DOHH2 (cell line): ENCODE measurements at regions not wholly inside any gene's neighbourhood (a gene's known extent, or its start where the extent isn't known, plus 50 kb on each side); places are given as distances from the start of the nearest gene placed in this dataset.
"Not testable (repeated sequence)": the region's sequence is repeated elsewhere in the genome, so short reads cannot be mapped to it uniquely, and the experiment has no call there.

ENCODE experiments used
- H3F3A ChIP-seq: fragments of 200-600 bp; sonication (generic), shearing (Covaris generic); 2 replicates; pipeline ENCODE4 v1.6.0; 2016; ENCODE audit warnings: antibody characterized with exemption, mild to moderate bottlenecking; ENCODE audit not compliant: control insufficient read depth, insufficient read depth
- H3K27ac ChIP-seq: fragments of 200-600 bp; sonication (generic); 2 replicates; pipeline ENCODE4 v1.5.1; 2014; ENCODE audit warnings: low read depth, mild to moderate bottlenecking, low read length, moderate library complexity
- H3K27me3 ChIP-seq: fragments of 200-600 bp; sonication (generic); 2 replicates; pipeline ENCODE4 v1.6.1; 2014; ENCODE audit warnings: mild to moderate bottlenecking, low read length, mixed read lengths; ENCODE audit not compliant: control insufficient read depth
- H3K36me3 ChIP-seq: fragments of 200-600 bp; sonication (generic); 2 replicates; pipeline ENCODE4 v1.6.1; 2014; ENCODE audit warnings: mild to moderate bottlenecking, low read length, moderate library complexity, mixed read lengths; ENCODE audit not compliant: control insufficient read depth
- H3K4me1 ChIP-seq: fragments of 200-600 bp; sonication (generic); 2 replicates; pipeline ENCODE4 v1.6.1; 2014; ENCODE audit warnings: mild to moderate bottlenecking, low read length, mixed read lengths; ENCODE audit not compliant: control insufficient read depth
- H3K4me2 ChIP-seq: fragments of 200-600 bp; sonication (generic); 2 replicates; pipeline ENCODE4 v1.6.0; 2014; ENCODE audit warnings: mild to moderate bottlenecking, low read length, moderate library complexity
- H3K4me3 ChIP-seq: fragments of 200-600 bp; sonication (generic); 2 replicates; pipeline ENCODE4 v1.5.1; 2014; ENCODE audit warnings: mild to moderate bottlenecking, low read length, mixed read lengths
- H3K79me2 ChIP-seq: fragments of 200-600 bp; sonication (generic); 2 replicates; pipeline ENCODE4 v1.6.1; 2014; ENCODE audit warnings: mild to moderate bottlenecking, low read length, mixed read lengths; ENCODE audit not compliant: control insufficient read depth
- H3K9me2 ChIP-seq: fragments of 200-600 bp; sonication (generic); replicated peaks from 2 replicates; pipeline ENCODE4 v1.6.1; 2014; ENCODE audit warnings: mild to moderate bottlenecking, low read length, mixed read lengths; ENCODE audit not compliant: control insufficient read depth
- H3K9me3 ChIP-seq: fragments of 200-600 bp; sonication (generic); 2 replicates; pipeline ENCODE4 v1.6.1; 2014; ENCODE audit warnings: antibody characterized with exemption, low read length, mixed read lengths; ENCODE audit not compliant: control insufficient read depth, insufficient read depth
- H4K20me1 ChIP-seq: fragments of 200-600 bp; sonication (generic); 2 replicates; pipeline ENCODE4 v1.6.0; 2014; ENCODE audit warnings: low read depth, mild to moderate bottlenecking, antibody characterized with exemption, low read length, moderate library complexity; ENCODE audit not compliant: control insufficient read depth, insufficient read depth
- EZH2phosphoT487 ChIP-seq: fragments of 200-600 bp; sonication (generic); IDR thresholded peaks from 2 replicates; pipeline ENCODE4 v1.6.1; 2017; ENCODE audit warnings: borderline replicate concordance, mild to moderate bottlenecking, antibody characterized with exemption, low read length, moderate library complexity, mixed read lengths
- TF ChIP-seq, protein P1 (sequence below): fragments of 200-600 bp; sonication (generic); IDR thresholded peaks from one replicate; pipeline ENCODE4 v1.5.1; 2014; ENCODE audit warnings: antibody characterized with exemption, mild to moderate bottlenecking, low read depth, low read length; ENCODE audit not compliant: poor library complexity, severe bottlenecking

- no peak overlapping the region for H3K27ac ChIP-seq
These were observed 103.0 kb upstream of the ARID1B start for GRCh38 chr6:156674197-156674596.

DNA sequence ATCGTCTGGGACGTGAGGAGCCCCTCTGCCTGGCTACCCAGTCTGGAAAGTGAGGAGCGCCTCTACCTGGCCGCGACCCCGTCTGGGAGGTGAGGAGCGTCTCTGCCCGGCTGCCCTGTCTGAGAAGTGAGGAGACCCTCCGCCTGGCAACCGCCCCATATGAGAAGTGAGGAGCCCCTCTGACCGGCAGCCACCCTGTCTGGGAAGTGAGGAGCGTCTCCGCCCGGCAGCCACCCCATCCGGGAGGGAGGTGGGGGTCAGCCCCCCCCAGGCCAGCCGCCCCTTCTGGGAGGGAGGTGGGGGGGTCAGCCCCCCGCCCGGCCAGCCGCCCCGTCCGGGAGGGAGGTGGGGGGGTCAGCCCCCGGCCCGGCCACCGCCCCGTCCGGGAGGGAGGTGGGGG lies 107.1 kb upstream of the ARID1B start:
- H3K4me1 ChIP-seq, H3K27ac ChIP-seq, H4K20me1 ChIP-seq, H3K4me3 ChIP-seq, H3K9me2 ChIP-seq, H3K27me3 ChIP-seq, H3K79me2 ChIP-seq, H3F3A ChIP-seq, H3K4me2 ChIP-seq, H3K36me3 ChIP-seq: not testable (repeated sequence)
- H3K9me3 ChIP-seq = peaks cover 18% of the 10 kb centered on the region; the same call in 1 of the 2 replicates

More at GRCh38 chr6:156674197-156674596, 103.0 kb upstream of the ARID1B start:
- no peak for TF ChIP-seq EZH2phosphoT487
- TF ChIP-seq, protein P1, sequence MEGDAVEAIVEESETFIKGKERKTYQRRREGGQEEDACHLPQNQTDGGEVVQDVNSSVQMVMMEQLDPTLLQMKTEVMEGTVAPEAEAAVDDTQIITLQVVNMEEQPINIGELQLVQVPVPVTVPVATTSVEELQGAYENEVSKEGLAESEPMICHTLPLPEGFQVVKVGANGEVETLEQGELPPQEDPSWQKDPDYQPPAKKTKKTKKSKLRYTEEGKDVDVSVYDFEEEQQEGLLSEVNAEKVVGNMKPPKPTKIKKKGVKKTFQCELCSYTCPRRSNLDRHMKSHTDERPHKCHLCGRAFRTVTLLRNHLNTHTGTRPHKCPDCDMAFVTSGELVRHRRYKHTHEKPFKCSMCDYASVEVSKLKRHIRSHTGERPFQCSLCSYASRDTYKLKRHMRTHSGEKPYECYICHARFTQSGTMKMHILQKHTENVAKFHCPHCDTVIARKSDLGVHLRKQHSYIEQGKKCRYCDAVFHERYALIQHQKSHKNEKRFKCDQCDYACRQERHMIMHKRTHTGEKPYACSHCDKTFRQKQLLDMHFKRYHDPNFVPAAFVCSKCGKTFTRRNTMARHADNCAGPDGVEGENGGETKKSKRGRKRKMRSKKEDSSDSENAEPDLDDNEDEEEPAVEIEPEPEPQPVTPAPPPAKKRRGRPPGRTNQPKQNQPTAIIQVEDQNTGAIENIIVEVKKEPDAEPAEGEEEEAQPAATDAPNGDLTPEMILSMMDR = no peak
- Histone ChIP-seq H3K79me2 (no peaks in the 10 kb centered on the region), H3K27me3 (no peaks in the 10 kb centered on the region), H3K9me2 (no peaks in the 10 kb centered on the region), H3K4me2 (no peak overlapping the region), H3K4me1 (no peaks in the 10 kb centered on the region), H3F3A (no peaks in the 10 kb centered on the region), H4K20me1 (no peaks in the 10 kb centered on the region), H3K4me3 (no peak overlapping the region), H3K9me3 (peaks cover 20% of the 10 kb centered on the region; the same call in 1 of the 2 replicates), H3K36me3 (no peaks in the 10 kb centered on the region)

DNA sequence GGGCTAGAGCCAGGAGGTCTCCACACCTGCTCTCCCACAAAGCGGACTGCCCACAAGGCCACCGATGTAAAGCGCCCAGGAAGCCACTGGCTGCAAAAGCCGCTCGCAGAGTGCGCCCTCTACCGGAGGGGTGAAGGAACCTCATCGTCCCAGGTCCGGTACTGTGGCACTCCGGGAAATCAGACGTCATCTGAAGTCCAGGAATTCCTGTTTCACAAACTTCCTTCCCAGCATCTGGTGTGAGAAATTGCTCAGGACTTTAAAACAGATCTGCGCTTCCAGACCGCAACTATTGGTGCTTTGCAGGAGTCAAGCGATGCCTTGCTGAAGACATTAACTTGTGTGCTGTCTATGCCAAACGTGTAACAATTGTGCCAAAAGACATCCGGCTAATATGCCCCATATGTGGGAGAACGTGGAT lies 115.1 kb upstream of the ARID1B start:
- no peaks in the 10 kb centered on the region for H3K9me2 ChIP-seq
- TF ChIP-seq, protein P1 = peak; percentile 52
- TF ChIP-seq EZH2phosphoT487 = no peak
- no peaks in the 10 kb centered on the region for H3K9me3 ChIP-seq
- H3K27ac ChIP-seq = no peak overlapping the region
- H3K4me1 ChIP-seq = peaks cover 17% of the 10 kb centered on the region
- no peaks in the 10 kb centered on the region for H3K79me2 ChIP-seq
- no peaks in the 10 kb centered on the region for H4K20me1 ChIP-seq
- H3K36me3 ChIP-seq = no peaks in the 10 kb centered on the region
- no peak overlapping the region for H3K4me2 ChIP-seq
- H3F3A ChIP-seq = no peaks in the 10 kb centered on the region
- no peaks in the 10 kb centered on the region for H3K27me3 ChIP-seq
- H3K4me3 ChIP-seq = no peak overlapping the region

GRCh38 chr6:156660389-156660788 lies 116.8 kb upstream of the ARID1B start:
- Histone ChIP-seq H3K79me2 (no peaks in the 10 kb centered on the region), H4K20me1 (no peaks in the 10 kb centered on the region), H3K36me3 (no peaks in the 10 kb centered on the region), H3K27me3 (no peaks in the 10 kb centered on the region), H3K9me3 (no peaks in the 10 kb centered on the region), H3F3A (no peaks in the 10 kb centered on the region), H3K27ac (no peak overlapping the region), H3K4me1 (peaks cover 17% of the 10 kb centered on the region), H3K4me3 (no peak overlapping the region), H3K9me2 (no peaks in the 10 kb centered on the region), H3K4me2 (no peak overlapping the region)
- no peak for TF ChIP-seq EZH2phosphoT487
- TF ChIP-seq, protein P1 = no peak
